Pancreas (tissue), 10 donors: ENCODE measurements at regions not wholly inside any gene's neighbourhood (a gene's known extent, or its start where the extent isn't known, plus 50 kb on each side); places are given as distances from the start of the nearest gene placed in this dataset.
"Not testable (repeated sequence)": the region's sequence is repeated elsewhere in the genome, so short reads cannot be mapped to it uniquely, and the experiment has no call there.

ENCODE experiments used
- ATAC-seq, 4 donors: fragments of 200-7000 bp; cut with Tn5 transposase; one replicate each; pipeline versions ENCODE4 v1.8.0 to v1.9.1; 2020; ENCODE audit warnings: mild to moderate bottlenecking in 4 of 4, moderate library complexity in 4 of 4
- DNase-seq, 6 donors: peaks; one replicate each; pipeline ENCODE4 v3.0.0-alpha.2; 2020
- FAIRE-seq: peaks from 2 replicates; lab custom pipeline; 2012; peaks lifted over from hg19 to GRCh38; lab: Jason Lieb, UNC
- H3K27ac ChIP-seq, 4 donors: fragments of 200-600 bp; sonication (generic); 1 replicate in 3 of 4; 2 replicates in 1 of 4; pipeline versions ENCODE4 v1.5.0 to v1.8.0; 2020
- H3K27me3 ChIP-seq, 4 donors: fragments of 200-600 bp; one replicate each; pipeline ENCODE4 v1.8.0; 2021
- H3K36me3 ChIP-seq, 3 donors: fragments of 200-600 bp; sonication (generic) in 1 of 3; one replicate each; pipeline versions ENCODE4 v1.5.0 to v1.8.0; 2020 to 2021
- H3K4me1 ChIP-seq, 3 donors: fragments of 200-600 bp; one replicate each; pipeline ENCODE4 v1.8.0; 2021
- H3K4me3 ChIP-seq, 4 donors: fragments of 200-600 bp; sonication (generic) in 2 of 4; one replicate each; pipeline versions ENCODE4 v1.5.0 to v1.8.0; 2020 to 2021
- H3K9me3 ChIP-seq, 4 donors: fragments of 200-600 bp; one replicate each; pipeline ENCODE4 v1.8.0; 2021
- WGBS, 2 donors: extraction: QIAGEN DNeasy Blood & Tissue Kit; methylation state at CpG; one replicate each; pipeline ENCODE4 v1.1.7; 2013; 5-methylcytosine and 5-hydroxymethylcytosine counted together
- intact Hi-C, 3 donors: fragments of 100-400 bp; cut with DNase I; formaldehyde crosslinking; loops; one replicate each; pipeline versions ENCODE4 v1.11.1 to v1.14.2; 2022
- TF ChIP-seq, protein P1 (sequence below), 4 donors: fragments of 200-600 bp; sonication (generic) in 3 of 4; IDR thresholded peaks; one replicate each; pipeline versions ENCODE4 v1.5.0 to v1.8.0; 2021; ENCODE audit warnings: antibody characterized with exemption in 4 of 4
- donor health status: healthy with polysubstance abuse.
- donor health status: DM: no; HTN: no; CAD: no; lungs with moderate emphysema.
- donor health status: DM: no; HTN: no; CAD: no.
- donor health status: control.
- donor health status: control.
- donor health status: Bipolar disorder and iron deficiency.
- donor health status: DM: yes; HTN: yes; CAD: no.
- donor health status: DM: no; HTN: no; CAD: no.
- donor health status: DM: no; HTN: no; CAD: no.
- donor health status: DM: yes; HTN: yes; CAD: no.

GRCh38 chrX:3940000-3940610 is 226.7 kb upstream of the PRKX start:
- FAIRE-seq (peak; percentile 23), DNase-seq (peak in 4 of 6 donors; percentile 40 to 61 (median 54)), ATAC-seq (peak; percentile 90 to 96 (median 93))
- no peaks in the 10 kb centered on the region for H3K36me3 ChIP-seq
- H3K4me1 ChIP-seq: peaks cover 0 to 15% (median 9%) of the 10 kb centered on the region in 3 donors
- no peak overlapping the region for H3K4me3 ChIP-seq
- intact Hi-C loops: no loop called here
- peak overlapping the region in 3 of 4 donors; percentile 11 to 69 (median 61) for H3K27ac ChIP-seq
- 1 to 7% methylated on average over 4 of the region's 4 CpGs for WGBS, 2 donors
- H3K27me3 ChIP-seq: no peaks in the 10 kb centered on the region
- TF ChIP-seq, protein P1, sequence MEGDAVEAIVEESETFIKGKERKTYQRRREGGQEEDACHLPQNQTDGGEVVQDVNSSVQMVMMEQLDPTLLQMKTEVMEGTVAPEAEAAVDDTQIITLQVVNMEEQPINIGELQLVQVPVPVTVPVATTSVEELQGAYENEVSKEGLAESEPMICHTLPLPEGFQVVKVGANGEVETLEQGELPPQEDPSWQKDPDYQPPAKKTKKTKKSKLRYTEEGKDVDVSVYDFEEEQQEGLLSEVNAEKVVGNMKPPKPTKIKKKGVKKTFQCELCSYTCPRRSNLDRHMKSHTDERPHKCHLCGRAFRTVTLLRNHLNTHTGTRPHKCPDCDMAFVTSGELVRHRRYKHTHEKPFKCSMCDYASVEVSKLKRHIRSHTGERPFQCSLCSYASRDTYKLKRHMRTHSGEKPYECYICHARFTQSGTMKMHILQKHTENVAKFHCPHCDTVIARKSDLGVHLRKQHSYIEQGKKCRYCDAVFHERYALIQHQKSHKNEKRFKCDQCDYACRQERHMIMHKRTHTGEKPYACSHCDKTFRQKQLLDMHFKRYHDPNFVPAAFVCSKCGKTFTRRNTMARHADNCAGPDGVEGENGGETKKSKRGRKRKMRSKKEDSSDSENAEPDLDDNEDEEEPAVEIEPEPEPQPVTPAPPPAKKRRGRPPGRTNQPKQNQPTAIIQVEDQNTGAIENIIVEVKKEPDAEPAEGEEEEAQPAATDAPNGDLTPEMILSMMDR (IDR thresholded peaks at IDR 0.05): peak in 2 of 4 donors; percentile 30 to 38
- no peaks in the 10 kb centered on the region for H3K9me3 ChIP-seq

DNA sequence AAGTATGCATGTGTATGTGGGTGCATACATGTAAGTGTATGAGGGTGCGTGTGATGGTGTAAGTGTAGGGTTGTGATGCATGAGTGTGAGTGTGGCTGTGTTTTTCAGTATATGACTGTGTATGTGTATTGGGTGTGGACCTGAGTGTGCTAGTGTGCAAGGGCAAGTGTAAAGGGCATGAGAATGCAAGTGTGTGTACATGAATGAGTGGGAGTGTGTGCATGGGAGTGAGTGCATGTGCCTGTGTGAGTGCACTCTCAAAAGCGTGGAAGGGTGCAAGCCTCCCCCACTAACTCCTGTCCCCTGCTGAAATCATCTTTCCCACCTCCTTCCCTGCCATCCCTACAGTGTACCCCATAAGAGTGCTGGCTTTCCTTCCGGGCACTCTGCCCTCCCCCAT is 225.1 kb upstream of the PRKX start:
- TF ChIP-seq, protein P1 (IDR thresholded peaks at IDR 0.05): no peak
- Histone ChIP-seq H3K27me3 (no peaks in the 10 kb centered on the region), H3K4me1 (peaks cover 0 to 15% (median 9%) of the 10 kb centered on the region in 3 donors), H3K4me3 (no peak overlapping the region), H3K36me3 (no peaks in the 10 kb centered on the region), H3K9me3 (no peaks in the 10 kb centered on the region), H3K27ac (no peak overlapping the region)
- FAIRE-seq (no peak), ATAC-seq (no peak), DNase-seq (no peak)
- 75% methylated on average over 3 of the region's 3 CpGs for WGBS, 2 donors
- intact Hi-C loops: no loop called here

GRCh38 chrX:3935196-3935595 is 221.7 kb upstream of the PRKX start:
- DNase-seq, FAIRE-seq, H3K4me1 ChIP-seq, ATAC-seq, H3K27me3 ChIP-seq, H3K4me3 ChIP-seq, H3K27ac ChIP-seq, H3K9me3 ChIP-seq, intact Hi-C loops, H3K36me3 ChIP-seq: not testable (repeated sequence)
- WGBS, 2 donors: no CpG with 5 or more reads among the region's 4 CpGs

GRCh38 chrX:3920424-3921017 is 207.1 kb upstream of the PRKX start:
- WGBS, 2 donors: no CpG with 5 or more reads among the region's 78 CpGs
- H3K27me3 ChIP-seq, H3K4me3 ChIP-seq, FAIRE-seq, H3K36me3 ChIP-seq, DNase-seq, H3K9me3 ChIP-seq, intact Hi-C loops, H3K4me1 ChIP-seq, H3K27ac ChIP-seq: not testable (repeated sequence)
- peak; percentile 93 to 98 (median 96) for ATAC-seq

DNA sequence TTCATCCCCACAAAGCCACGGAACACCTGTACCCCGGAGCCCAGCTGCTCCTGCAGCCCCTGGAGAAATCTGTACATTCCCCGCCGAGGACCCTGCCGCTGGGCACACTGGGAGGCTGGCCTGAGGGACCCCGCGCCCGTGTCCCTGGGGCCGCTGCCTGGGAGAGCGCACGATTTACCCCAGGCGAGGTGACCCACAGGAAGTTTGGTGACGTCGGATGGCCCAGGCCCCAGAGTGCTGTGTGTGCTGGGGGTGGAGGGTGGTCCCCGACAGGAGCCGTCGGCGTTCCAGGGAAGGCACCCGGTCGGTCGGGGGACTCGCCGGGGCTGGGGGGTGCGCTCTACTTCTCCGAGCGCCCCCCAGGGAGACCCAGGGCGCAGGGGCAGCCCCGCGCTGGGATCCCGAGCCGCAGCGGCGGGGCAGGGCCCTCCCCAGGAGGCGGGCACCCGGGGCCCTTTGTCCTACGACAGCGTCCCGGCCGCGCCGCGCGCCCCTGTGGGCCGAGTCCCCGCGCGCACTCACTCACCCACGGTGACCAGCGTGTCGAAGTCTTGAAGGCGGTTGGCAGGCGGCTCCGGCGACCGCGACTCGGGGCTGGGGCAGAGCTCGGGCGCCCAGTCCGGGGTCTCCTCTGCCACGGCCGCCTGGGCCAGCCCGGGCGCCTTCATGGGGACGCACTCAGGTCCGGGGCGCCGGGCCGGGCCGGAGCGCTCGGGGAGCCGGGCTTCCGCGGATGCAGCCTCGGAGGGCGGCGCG is 206.4 kb upstream of the PRKX start:
- not testable (repeated sequence) for FAIRE-seq

DNA sequence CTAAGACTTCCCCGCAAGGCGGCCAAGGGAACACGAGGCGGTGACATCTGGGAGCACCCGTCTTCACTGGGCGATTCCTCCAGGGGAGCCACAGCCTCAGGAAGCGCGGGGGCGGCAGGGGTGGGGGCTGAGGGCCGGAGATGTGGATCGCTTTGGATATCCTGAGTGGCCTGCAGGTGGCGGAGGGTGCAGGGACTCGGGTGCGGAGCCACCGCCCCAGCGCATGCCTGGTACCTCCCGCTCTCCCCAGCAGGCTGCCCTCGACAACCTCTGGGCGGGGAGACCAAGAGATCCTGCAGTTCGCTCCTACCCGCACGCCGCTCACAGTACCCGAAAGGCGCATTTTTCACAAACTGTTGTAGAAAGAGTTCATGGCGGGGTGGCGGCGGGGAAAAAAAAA is 201.4 kb upstream of the PRKX start:
- ATAC-seq, FAIRE-seq, DNase-seq: not testable (repeated sequence)

More for the DNA sequence above, 206.4 kb upstream of the PRKX start:
- H3K4me1 ChIP-seq, DNase-seq, H3K4me3 ChIP-seq, H3K9me3 ChIP-seq, H3K27ac ChIP-seq, H3K36me3 ChIP-seq, H3K27me3 ChIP-seq, intact Hi-C loops: not testable (repeated sequence)
- WGBS, 2 donors: no CpG with 5 or more reads among the region's 79 CpGs
- peak; percentile 42 to 72 (median 54) for ATAC-seq

DNA sequence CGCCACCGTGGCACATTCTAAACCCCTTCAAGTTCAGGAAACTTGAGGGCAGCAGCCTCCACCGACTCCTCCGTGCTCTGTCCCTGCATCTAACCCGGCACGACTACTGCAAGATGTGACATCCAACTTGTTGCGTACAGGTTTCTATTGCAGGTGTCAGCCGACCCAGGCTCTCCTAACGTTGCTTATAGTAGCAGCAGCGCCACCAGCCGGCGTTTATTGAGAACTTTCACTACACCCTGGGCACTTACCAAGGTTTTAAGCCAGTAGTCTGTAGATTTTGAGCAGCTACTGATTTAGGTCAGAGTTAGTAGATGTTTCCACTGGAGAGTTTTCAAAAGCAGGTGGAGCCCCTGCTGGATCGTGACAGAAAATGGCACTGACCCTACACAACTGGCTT is 200.6 kb upstream of the PRKX start:
- peak in 2 of 4 donors; percentile 32 to 57 for ATAC-seq
- H3K9me3 ChIP-seq, H3K36me3 ChIP-seq, H3K27me3 ChIP-seq, FAIRE-seq, H3K4me1 ChIP-seq, DNase-seq, intact Hi-C loops, H3K27ac ChIP-seq, H3K4me3 ChIP-seq: not testable (repeated sequence)
- WGBS, 2 donors: no CpG with 5 or more reads among the region's 13 CpGs

More for the DNA sequence above, 201.4 kb upstream of the PRKX start:
- H3K4me3 ChIP-seq, H3K4me1 ChIP-seq, H3K9me3 ChIP-seq, H3K27ac ChIP-seq, H3K27me3 ChIP-seq, H3K36me3 ChIP-seq, intact Hi-C loops: not testable (repeated sequence)
- no CpG with 5 or more reads among the region's 28 CpGs for WGBS, 2 donors

GRCh38 chrX:3911012-3911411 is 197.6 kb upstream of the PRKX start:
- H3K27me3 ChIP-seq, ATAC-seq, FAIRE-seq, DNase-seq, H3K4me3 ChIP-seq, H3K36me3 ChIP-seq, intact Hi-C loops, H3K4me1 ChIP-seq, H3K9me3 ChIP-seq, H3K27ac ChIP-seq: not testable (repeated sequence)
- no CpG with 5 or more reads among the region's 6 CpGs for WGBS, 2 donors

DNA sequence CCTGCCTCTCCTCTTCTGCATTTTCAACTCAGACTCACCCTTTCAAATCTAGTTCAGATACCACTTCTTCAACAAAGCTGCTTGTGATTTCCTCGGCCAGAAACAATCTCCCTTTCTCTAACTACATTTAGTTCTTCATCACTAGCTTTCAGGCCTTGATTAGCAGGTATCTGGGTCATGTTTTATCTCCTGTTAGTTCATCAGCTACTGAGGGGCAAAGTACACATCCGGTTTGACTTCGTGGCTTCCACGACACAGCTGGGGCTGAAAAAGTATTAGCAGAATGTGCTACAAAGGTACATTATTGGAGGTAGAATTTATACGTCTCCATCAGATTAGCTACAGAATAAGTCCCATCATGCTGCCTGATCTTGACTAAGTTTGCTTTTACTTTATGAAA is 197.2 kb upstream of the PRKX start:
- peak; percentile 45 for FAIRE-seq
- H3K4me1 ChIP-seq, H3K9me3 ChIP-seq, intact Hi-C loops, ATAC-seq, DNase-seq, H3K4me3 ChIP-seq, H3K36me3 ChIP-seq, H3K27me3 ChIP-seq, H3K27ac ChIP-seq: not testable (repeated sequence)
- no CpG with 5 or more reads among the region's 5 CpGs for WGBS, 2 donors
